ENCODE measurements at regions not wholly inside any gene's neighbourhood (a gene's known extent, or its start where the extent isn't known, plus 50 kb on each side); places are given as distances from the start of the nearest gene placed in this dataset.
"Not testable (repeated sequence)": the region's sequence is repeated elsewhere in the genome, so short reads cannot be mapped to it uniquely, and the experiment has no call there.

DNA sequence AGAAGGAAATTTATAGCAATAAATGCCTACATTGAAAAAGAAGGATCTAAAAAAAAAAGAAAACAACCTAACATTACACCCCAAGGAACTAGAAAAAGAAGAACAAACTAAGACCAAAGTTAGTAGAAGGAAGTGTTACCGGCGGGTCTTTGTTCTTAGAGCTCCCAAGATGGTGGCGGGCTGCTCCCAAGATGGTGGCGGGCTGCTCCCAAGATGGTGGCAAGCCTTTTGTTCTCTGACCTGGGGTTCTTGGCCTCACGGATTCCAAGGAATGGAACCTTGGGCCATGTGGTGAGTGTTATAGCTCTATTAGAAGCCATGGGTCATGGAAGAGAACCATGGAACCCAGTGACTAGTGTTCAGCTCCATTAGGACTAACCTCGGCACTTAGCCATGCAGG, 71.8 kb upstream of the PRRC2C start:
- TF ChIP-seq, protein P1, sequence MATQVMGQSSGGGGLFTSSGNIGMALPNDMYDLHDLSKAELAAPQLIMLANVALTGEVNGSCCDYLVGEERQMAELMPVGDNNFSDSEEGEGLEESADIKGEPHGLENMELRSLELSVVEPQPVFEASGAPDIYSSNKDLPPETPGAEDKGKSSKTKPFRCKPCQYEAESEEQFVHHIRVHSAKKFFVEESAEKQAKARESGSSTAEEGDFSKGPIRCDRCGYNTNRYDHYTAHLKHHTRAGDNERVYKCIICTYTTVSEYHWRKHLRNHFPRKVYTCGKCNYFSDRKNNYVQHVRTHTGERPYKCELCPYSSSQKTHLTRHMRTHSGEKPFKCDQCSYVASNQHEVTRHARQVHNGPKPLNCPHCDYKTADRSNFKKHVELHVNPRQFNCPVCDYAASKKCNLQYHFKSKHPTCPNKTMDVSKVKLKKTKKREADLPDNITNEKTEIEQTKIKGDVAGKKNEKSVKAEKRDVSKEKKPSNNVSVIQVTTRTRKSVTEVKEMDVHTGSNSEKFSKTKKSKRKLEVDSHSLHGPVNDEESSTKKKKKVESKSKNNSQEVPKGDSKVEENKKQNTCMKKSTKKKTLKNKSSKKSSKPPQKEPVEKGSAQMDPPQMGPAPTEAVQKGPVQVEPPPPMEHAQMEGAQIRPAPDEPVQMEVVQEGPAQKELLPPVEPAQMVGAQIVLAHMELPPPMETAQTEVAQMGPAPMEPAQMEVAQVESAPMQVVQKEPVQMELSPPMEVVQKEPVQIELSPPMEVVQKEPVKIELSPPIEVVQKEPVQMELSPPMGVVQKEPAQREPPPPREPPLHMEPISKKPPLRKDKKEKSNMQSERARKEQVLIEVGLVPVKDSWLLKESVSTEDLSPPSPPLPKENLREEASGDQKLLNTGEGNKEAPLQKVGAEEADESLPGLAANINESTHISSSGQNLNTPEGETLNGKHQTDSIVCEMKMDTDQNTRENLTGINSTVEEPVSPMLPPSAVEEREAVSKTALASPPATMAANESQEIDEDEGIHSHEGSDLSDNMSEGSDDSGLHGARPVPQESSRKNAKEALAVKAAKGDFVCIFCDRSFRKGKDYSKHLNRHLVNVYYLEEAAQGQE (IDR thresholded peaks at IDR 0.05; ENCODE audit: insufficient replicate concordance, low read depth) = not testable (repeated sequence)
- not testable (repeated sequence) for TF ChIP-seq GABPA, POLR2AphosphoS5 (IDR thresholded peaks at IDR 0.05; ENCODE audit: low read depth)
- TF ChIP-seq, protein P2, sequence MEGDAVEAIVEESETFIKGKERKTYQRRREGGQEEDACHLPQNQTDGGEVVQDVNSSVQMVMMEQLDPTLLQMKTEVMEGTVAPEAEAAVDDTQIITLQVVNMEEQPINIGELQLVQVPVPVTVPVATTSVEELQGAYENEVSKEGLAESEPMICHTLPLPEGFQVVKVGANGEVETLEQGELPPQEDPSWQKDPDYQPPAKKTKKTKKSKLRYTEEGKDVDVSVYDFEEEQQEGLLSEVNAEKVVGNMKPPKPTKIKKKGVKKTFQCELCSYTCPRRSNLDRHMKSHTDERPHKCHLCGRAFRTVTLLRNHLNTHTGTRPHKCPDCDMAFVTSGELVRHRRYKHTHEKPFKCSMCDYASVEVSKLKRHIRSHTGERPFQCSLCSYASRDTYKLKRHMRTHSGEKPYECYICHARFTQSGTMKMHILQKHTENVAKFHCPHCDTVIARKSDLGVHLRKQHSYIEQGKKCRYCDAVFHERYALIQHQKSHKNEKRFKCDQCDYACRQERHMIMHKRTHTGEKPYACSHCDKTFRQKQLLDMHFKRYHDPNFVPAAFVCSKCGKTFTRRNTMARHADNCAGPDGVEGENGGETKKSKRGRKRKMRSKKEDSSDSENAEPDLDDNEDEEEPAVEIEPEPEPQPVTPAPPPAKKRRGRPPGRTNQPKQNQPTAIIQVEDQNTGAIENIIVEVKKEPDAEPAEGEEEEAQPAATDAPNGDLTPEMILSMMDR (IDR thresholded peaks at IDR 0.05; ENCODE audit: insufficient read depth, low read length) = not testable (repeated sequence)

Data from HL-60 (cell line).